Naive B cell (primary cell): ENCODE measurements at regions not wholly inside any gene's neighbourhood (a gene's known extent, or its start where the extent isn't known, plus 50 kb on each side); places are given as distances from the start of the nearest gene placed in this dataset.
"Not testable (repeated sequence)": the region's sequence is repeated elsewhere in the genome, so short reads cannot be mapped to it uniquely, and the experiment has no call there.

Experiments used
- ATAC-seq, 2 donors: fragments of 150-1000 bp; cut with Tn5 transposase; 2 replicates each; pipeline ENCODE4 v1.10.0; 2021; ENCODE audit warnings: low read depth in 2 of 2, mild to moderate bottlenecking in 2 of 2, moderate library complexity in 2 of 2
- DNase-seq: peaks from one replicate; pipeline ENCODE4 v3.0.0; 2022
- H3K27ac Mint-ChIP-seq, 6 donors: one replicate each; pipeline ENCODE4 v1.8.0; 2020 to 2022; ENCODE audit warnings: mild to moderate bottlenecking in 6 of 6, mixed read lengths in 6 of 6, moderate library complexity in 5 of 6, inconsistent platforms in 2 of 6
- H3K27me3 Mint-ChIP-seq, 3 donors: one replicate each; pipeline ENCODE4 v1.8.0; 2021 to 2022; ENCODE audit warnings: mixed read lengths in 3 of 3, mild to moderate bottlenecking in 1 of 3
- H3K36me3 Mint-ChIP-seq, 2 donors: one replicate each; pipeline ENCODE4 v1.8.0; 2020 to 2022; ENCODE audit warnings: mixed read lengths in 2 of 2, inconsistent platforms in 1 of 2, mild to moderate bottlenecking in 1 of 2
- H3K4me1 Mint-ChIP-seq, 3 donors: one replicate each; pipeline ENCODE4 v1.8.0; 2020 to 2022; ENCODE audit warnings: mixed read lengths in 3 of 3, inconsistent platforms in 1 of 3, mild to moderate bottlenecking in 1 of 3, moderate library complexity in 1 of 3
- H3K4me3 Mint-ChIP-seq, 8 donors: one replicate each; pipeline ENCODE4 v1.8.0; 2020 to 2022; ENCODE audit warnings: mild to moderate bottlenecking in 8 of 8, mixed read lengths in 8 of 8, moderate library complexity in 8 of 8, inconsistent platforms in 2 of 8
- H3K9me3 Mint-ChIP-seq, 7 donors: one replicate each; pipeline ENCODE4 v1.8.0; 2020 to 2022; ENCODE audit warnings: mixed read lengths in 7 of 7, mild to moderate bottlenecking in 5 of 7, inconsistent platforms in 2 of 7, moderate library complexity in 1 of 7

DNA sequence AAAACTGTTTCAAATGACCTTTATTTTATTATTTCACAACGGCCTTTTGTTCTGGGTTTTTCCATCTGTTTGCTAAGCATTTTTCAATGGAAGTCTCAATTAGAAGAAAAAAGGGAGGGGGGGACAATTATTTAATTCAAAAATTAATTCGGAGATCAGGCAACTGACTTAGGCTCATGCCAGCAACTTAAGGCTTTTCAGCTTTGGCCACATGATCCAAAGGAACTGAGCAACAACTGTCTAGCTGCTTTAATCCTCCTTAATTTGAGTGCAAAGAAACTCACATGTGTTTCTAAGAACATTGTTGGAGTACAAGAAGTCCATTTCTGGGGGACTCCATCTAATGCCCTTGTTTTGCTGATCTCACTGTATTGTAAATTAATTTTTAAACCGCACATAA lies 188.0 kb downstream of the EXOC5 start:
- H3K4me1 Mint-ChIP-seq, result no peaks in the 10 kb centered on the region
- no peak overlapping the region for H3K4me3 Mint-ChIP-seq
- DNase-seq, result no peak
- no peaks in the 10 kb centered on the region for H3K36me3 Mint-ChIP-seq
- no peak for ATAC-seq
- H3K27ac Mint-ChIP-seq, result no peak overlapping the region
- H3K27me3 Mint-ChIP-seq, result peaks cover 9 to 16% (median 11%) of the 10 kb centered on the region in 3 donors
- H3K9me3 Mint-ChIP-seq, result no peaks in the 10 kb centered on the region

DNA sequence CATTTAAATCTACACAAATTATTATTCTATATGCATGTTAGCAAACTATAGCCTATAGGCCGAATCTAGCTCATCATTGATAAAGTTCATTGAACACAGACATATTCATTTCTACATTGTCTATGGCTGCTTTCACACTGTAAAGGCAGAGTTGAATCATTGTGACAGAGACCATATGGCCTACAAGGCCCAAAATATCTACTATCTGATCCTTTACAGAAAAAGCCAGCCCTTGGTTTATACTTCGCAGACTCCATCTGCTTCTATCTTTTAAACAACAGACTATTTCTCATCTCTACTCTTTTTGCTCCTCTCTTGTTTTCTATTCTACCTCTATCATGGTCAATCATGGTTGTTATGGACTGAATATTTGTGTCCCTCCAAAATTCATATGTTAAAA lies 190.7 kb downstream of the EXOC5 start:
- Mint-ChIP-seq H3K9me3 (no peaks in the 10 kb centered on the region), H3K27me3 (peaks cover 15 to 26% (median 19%) of the 10 kb centered on the region in 3 donors), H3K36me3 (no peaks in the 10 kb centered on the region), H3K4me1 (no peaks in the 10 kb centered on the region), H3K4me3 (no peak overlapping the region), H3K27ac (no peak overlapping the region)
- DNase-seq (no peak), ATAC-seq (no peak)

DNA sequence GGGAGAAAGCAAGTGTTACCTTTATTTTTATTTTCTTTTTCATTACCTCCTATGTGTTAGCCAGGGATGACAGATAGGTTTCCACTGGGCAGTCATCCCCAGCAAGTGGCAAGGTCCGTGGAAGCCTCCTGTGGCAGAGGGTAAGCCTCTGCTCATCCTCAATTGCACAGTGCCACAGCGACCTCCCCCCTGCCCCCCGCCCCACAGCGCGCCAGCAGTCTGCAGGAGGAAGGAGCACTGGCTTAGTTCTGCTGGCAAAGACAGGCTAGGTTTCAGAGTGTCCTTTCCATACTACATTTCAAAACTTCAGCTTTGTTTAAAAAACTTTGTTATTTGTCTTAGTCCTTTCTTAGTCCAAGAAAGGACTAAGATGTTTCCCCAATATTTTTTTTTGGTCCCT lies 194.7 kb downstream of the EXOC5 start:
- ATAC-seq (no peak), DNase-seq (no peak)
- H3K4me1 Mint-ChIP-seq, result no peaks in the 10 kb centered on the region
- no peak overlapping the region for H3K4me3 Mint-ChIP-seq
- H3K27me3 Mint-ChIP-seq, result peaks cover 14 to 26% (median 20%) of the 10 kb centered on the region in 3 donors
- no peak overlapping the region for H3K27ac Mint-ChIP-seq
- no peaks in the 10 kb centered on the region for H3K36me3 Mint-ChIP-seq
- H3K9me3 Mint-ChIP-seq, result no peaks in the 10 kb centered on the region

DNA sequence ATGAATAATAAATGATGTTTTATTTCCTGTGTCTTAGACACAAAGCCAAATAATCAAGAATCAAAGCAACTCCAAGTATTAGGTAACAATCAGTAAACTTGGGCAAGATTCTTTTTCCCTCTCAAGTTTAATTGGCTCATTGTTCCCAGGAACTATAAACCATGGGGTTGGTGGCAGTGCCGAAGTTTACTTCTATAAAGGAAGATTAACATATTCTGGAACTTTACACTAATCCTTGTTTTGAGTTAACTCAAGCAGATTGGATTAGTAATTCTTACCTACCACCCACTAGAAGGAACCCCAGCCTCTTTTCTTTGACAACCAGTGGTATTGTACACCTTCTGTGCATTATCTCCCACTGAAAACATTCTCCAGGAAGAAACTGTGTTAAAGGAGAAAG lies 197.1 kb downstream of the EXOC5 start:
- ATAC-seq, result no peak
- H3K27ac Mint-ChIP-seq, result no peak overlapping the region
- H3K36me3 Mint-ChIP-seq, result no peaks in the 10 kb centered on the region
- no peak for DNase-seq
- no peak overlapping the region for H3K4me3 Mint-ChIP-seq
- H3K9me3 Mint-ChIP-seq, result no peaks in the 10 kb centered on the region
- no peaks in the 10 kb centered on the region for H3K4me1 Mint-ChIP-seq
- H3K27me3 Mint-ChIP-seq, result peaks cover 25 to 40% (median 33%) of the 10 kb centered on the region in 3 donors

DNA sequence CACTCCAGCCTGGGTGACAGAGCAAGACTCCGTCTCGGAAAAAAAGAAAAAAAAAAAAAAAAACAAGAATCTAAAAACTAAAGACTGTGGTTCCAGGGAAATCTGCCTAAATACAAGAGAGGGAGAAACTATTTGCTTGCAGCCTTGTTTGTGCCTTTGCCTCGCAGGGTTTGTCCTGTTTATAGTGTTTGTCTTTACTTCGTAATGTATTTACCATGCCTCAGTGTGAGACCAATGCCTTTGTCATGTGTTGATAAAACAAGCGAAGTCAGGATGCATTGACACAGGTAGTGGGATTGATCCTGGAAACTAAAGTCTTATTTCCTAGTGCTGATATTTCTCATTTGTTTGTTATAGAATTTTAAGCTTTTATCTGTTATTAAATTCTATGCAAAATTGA lies 199.0 kb downstream of the EXOC5 start:
- Mint-ChIP-seq H3K27me3 (peaks cover 24 to 40% (median 29%) of the 10 kb centered on the region in 3 donors), H3K9me3 (no peaks in the 10 kb centered on the region), H3K36me3 (no peaks in the 10 kb centered on the region), H3K4me1 (no peaks in the 10 kb centered on the region), H3K4me3 (no peak overlapping the region), H3K27ac (no peak overlapping the region)
- ATAC-seq (no peak), DNase-seq (no peak)

DNA sequence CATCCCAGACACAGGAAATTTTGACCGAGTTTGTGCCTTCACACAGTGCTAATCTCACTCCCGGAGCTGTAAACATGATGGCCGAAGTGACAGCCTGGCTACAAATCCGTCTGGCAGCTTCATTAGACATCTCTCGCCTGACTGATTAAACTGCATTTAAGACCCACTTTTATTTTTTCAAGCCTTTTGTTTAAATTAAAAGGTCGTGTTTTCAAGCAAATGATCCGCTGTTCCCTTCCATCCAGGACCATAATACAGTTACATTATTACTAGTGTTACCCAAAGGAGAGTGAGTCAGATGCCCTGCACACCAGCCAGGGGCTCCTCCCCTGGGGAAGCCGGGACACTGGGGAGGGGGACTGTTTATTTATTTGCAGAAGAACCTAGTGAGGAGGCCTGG lies 200.2 kb downstream of the EXOC5 start:
- ATAC-seq (no peak), DNase-seq (no peak)
- no peaks in the 10 kb centered on the region for H3K4me1 Mint-ChIP-seq
- H3K4me3 Mint-ChIP-seq, result no peak overlapping the region
- no peaks in the 10 kb centered on the region for H3K36me3 Mint-ChIP-seq
- no peaks in the 10 kb centered on the region for H3K9me3 Mint-ChIP-seq
- peaks cover 21 to 30% (median 24%) of the 10 kb centered on the region in 3 donors for H3K27me3 Mint-ChIP-seq
- peak overlapping the region in 1 of 6 donors; percentile 47 for H3K27ac Mint-ChIP-seq

DNA sequence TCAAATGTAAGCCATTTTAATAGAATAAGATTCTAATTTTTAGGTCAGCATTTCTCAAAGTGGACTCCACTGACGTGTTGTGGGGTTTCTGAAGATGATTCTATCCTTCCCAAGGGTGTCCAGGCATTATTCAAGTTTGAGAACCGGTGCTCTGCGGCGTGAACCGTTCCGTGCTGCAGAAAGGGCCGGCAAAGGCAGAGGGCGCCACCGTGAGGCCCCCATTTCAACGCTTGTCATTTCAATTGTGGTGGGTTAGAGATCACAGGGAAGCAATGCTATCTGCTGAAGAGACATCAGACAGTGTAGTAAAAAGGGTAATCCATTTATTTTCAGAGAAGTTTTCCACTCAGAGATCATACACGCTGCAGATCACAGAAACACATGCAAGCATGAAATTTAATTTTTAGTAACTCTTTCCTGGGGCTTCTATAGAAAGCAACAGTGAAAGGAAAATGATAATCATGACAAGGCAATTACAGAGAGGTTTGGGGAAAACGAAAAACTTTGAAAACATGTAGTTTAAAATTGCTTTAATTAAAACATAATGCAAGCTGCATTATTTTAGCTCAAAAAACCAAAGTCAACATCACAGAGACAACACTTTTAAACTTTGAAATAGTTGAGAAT lies 201.7 kb downstream of the EXOC5 start:
- H3K4me3 Mint-ChIP-seq, result no peak overlapping the region
- no peak for ATAC-seq
- no peaks in the 10 kb centered on the region for H3K4me1 Mint-ChIP-seq
- no peak for DNase-seq
- no peak overlapping the region for H3K27ac Mint-ChIP-seq
- H3K9me3 Mint-ChIP-seq, result no peaks in the 10 kb centered on the region
- H3K27me3 Mint-ChIP-seq, result peaks cover 25 to 32% (median 30%) of the 10 kb centered on the region in 3 donors
- H3K36me3 Mint-ChIP-seq, result no peaks in the 10 kb centered on the region

DNA sequence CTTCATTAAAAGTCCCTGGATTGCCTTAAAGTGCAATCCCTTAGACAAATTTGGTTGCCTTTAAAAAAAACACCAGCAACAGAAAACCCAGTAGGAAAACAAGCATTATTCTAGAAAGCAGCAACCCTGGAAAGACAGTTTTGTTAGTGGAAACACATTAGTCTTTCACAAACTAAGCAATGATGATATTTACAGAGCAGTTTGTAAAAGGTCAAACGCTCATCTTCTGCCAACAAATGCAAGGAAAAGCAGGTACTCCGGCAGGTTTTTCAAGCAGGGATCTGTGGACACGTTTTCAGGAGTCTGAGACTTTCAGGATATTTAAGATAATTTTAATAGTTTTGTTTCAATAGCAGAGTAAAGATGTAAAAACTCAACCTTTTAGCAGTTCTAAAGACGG lies 202.2 kb downstream of the EXOC5 start:
- no peaks in the 10 kb centered on the region for H3K4me1 Mint-ChIP-seq
- DNase-seq (no peak), ATAC-seq (no peak)
- no peaks in the 10 kb centered on the region for H3K9me3 Mint-ChIP-seq
- H3K27me3 Mint-ChIP-seq, result peaks cover 25 to 34% (median 29%) of the 10 kb centered on the region in 3 donors
- no peaks in the 10 kb centered on the region for H3K36me3 Mint-ChIP-seq
- no peak overlapping the region for H3K4me3 Mint-ChIP-seq
- H3K27ac Mint-ChIP-seq, result peak overlapping the region in 1 of 6 donors; percentile 30

DNA sequence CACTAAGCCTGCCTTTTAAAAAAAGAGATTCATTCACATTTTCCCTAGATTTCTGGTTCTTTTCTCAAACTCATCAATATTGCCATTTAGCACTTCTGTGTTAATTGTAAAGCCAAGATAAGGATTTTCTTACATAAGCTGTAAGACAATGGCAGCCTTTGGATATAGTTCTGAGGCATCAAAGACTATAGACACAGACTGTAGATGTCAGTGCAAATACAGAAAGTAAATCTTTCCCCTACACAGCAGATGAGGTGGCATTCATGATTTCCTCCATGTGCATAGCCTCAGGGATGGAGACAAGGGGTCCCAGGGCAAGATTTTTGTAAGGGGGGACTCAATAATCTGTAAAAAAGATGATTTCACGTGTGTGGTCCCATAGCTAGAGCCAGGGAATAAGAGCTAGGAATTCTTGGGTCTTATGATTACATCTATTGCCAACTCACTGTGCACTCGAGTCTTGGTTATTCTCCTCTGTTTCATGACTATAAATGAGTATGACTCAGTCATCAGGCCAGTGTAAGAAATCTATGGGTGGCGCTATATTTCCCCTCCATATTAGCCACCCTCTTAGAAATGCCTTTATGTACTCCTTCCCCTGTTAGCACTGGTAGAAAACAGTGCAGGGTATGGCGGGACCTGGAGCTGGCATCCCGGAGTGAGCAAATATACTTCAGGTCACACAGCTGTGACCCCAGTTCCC lies 207.5 kb downstream of the EXOC5 start:
- no peaks in the 10 kb centered on the region for H3K4me1 Mint-ChIP-seq
- H3K36me3 Mint-ChIP-seq, result no peaks in the 10 kb centered on the region
- ATAC-seq (no peak), DNase-seq (no peak)
- no peak overlapping the region for H3K27ac Mint-ChIP-seq
- peaks cover 8 to 12% (median 12%) of the 10 kb centered on the region in 3 donors for H3K27me3 Mint-ChIP-seq
- H3K4me3 Mint-ChIP-seq, result no peak overlapping the region
- H3K9me3 Mint-ChIP-seq, result peaks cover 0 to 2% (median 0%) of the 10 kb centered on the region in 7 donors

DNA sequence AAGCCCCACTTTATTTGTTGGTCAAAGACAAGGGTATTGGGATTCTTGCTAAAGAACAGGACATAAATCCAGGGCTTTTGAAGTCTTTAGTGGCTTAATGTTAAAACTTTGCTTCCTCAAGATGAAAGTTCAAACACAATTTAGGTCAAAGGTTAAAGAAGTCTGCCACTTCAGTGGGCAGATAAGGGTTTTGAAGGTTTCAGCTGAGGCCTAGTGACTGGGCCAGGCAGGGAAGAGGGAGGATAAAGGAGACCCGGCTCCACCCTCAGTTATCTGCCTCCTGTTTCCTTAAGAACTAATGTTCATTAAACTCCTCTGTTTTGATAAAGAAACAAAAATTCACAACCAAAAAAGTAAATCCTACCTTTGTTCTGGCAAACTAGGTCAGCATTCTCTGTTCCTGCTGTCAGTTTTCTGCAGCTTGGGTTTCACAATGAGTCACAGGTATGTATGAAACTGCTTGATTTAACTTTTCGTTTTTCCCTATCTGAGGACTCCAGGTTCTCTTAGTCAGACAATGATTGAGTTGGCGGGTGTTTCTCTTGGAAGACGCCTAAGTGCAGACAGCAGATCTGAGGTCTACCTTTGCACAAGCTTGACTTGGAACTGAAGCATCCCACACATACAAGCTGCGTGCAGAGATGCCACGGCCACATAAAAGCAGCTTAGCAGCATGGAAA lies 208.3 kb downstream of the EXOC5 start:
- Mint-ChIP-seq H3K4me3 (no peak overlapping the region), H3K27ac (peak overlapping the region in 1 of 6 donors; percentile 55), H3K9me3 (peaks cover 0 to 6% (median 0%) of the 10 kb centered on the region in 7 donors), H3K27me3 (peaks cover 8 to 12% (median 12%) of the 10 kb centered on the region in 3 donors), H3K4me1 (no peaks in the 10 kb centered on the region), H3K36me3 (no peaks in the 10 kb centered on the region)
- ATAC-seq (no peak), DNase-seq (no peak)

DNA sequence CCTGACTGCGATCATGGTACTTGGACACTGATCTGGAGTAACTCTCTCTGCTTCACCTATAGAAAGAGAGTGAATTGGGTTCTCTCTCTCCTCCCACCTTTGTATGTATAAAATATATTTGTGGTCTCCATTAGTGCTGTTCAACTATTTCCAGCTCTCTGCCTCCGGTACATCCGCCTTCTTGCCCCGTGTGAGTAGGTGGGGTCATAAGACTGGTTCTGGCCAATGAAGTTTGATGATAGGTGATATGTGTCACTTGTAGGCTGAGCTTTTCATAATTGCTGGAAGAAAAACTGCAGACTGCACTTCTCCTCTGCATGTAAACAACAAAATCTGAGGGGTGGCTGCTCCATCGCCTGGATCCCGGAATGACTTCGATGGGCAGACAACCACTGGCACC lies 210.4 kb downstream of the EXOC5 start:
- Mint-ChIP-seq H3K4me1 (no peaks in the 10 kb centered on the region), H3K27me3 (peaks cover 8 to 21% (median 12%) of the 10 kb centered on the region in 3 donors), H3K36me3 (no peaks in the 10 kb centered on the region), H3K4me3 (no peak overlapping the region), H3K27ac (no peak overlapping the region), H3K9me3 (peaks cover 0 to 6% (median 0%) of the 10 kb centered on the region in 7 donors)
- ATAC-seq (no peak), DNase-seq (no peak)

DNA sequence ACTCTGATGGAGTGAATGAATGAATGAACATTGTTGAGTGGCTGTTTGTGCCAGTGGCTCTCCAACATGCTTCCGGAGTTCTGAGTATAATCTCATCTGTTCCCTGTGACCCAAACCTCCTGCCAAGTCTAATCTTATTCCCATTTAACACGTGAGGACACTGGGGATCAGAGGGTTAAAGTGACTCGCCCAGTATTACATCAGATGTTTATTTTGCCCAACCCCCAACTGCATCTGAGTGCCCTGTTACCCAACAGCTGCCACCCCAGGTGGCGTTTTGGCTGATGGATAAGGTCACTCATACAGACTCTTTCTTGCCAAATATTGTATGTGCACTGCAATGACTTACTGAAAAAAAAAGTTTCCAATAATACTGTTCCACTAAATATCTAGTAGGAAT lies 210.9 kb downstream of the EXOC5 start:
- Mint-ChIP-seq H3K9me3 (peaks cover 0 to 6% (median 0%) of the 10 kb centered on the region in 7 donors), H3K27me3 (peaks cover 4 to 20% (median 9%) of the 10 kb centered on the region in 3 donors), H3K27ac (no peak overlapping the region), H3K4me1 (no peaks in the 10 kb centered on the region), H3K4me3 (no peak overlapping the region), H3K36me3 (no peaks in the 10 kb centered on the region)
- ATAC-seq (no peak), DNase-seq (no peak)

DNA sequence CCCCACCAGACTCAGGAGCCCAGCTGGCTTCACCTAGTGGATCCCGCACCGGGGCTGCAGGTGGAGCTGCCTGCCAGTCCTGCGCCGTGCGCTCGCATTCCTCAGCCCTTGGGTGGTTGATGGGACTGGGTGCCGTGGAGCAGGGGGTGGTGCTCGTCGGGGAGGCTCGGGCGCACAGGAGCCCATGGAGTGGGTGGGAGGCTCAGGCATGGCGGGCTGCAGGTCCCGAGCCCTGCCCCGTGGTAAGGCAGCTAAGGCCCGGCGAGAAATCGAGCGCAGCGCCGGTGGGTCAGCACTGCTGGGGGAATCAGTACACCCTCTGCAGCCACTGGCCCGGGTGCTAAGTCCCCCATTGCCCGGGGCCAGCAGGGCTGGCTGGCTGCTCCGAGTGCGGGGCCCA lies 212.2 kb downstream of the EXOC5 start:
- not testable (repeated sequence) for H3K4me1 Mint-ChIP-seq, H3K36me3 Mint-ChIP-seq, H3K27ac Mint-ChIP-seq, ATAC-seq, H3K4me3 Mint-ChIP-seq, H3K9me3 Mint-ChIP-seq, DNase-seq
- H3K27me3 Mint-ChIP-seq, result peaks cover 0 to 21% (median 4%) of the 10 kb centered on the region in 3 donors
